ENCODE measurements at regions not wholly inside any gene's neighbourhood (a gene's known extent, or its start where the extent isn't known, plus 50 kb on each side); places are given as distances from the start of the nearest gene placed in this dataset.

- Histone ChIP-seq H3K27me3 (no peaks in the 10 kb centered on the region), H3K4me1 (no peaks in the 10 kb centered on the region), H3K9me3 (no peaks in the 10 kb centered on the region), H3K36me3 (no peaks in the 10 kb centered on the region), H3K4me3 (ENCODE audit: low read depth, low read length) (no peak overlapping the region)
- TF ChIP-seq, protein P1, sequence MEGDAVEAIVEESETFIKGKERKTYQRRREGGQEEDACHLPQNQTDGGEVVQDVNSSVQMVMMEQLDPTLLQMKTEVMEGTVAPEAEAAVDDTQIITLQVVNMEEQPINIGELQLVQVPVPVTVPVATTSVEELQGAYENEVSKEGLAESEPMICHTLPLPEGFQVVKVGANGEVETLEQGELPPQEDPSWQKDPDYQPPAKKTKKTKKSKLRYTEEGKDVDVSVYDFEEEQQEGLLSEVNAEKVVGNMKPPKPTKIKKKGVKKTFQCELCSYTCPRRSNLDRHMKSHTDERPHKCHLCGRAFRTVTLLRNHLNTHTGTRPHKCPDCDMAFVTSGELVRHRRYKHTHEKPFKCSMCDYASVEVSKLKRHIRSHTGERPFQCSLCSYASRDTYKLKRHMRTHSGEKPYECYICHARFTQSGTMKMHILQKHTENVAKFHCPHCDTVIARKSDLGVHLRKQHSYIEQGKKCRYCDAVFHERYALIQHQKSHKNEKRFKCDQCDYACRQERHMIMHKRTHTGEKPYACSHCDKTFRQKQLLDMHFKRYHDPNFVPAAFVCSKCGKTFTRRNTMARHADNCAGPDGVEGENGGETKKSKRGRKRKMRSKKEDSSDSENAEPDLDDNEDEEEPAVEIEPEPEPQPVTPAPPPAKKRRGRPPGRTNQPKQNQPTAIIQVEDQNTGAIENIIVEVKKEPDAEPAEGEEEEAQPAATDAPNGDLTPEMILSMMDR (IDR thresholded peaks at IDR 0.05; ENCODE audit: low read depth, low read length), result no peak
- DNase-seq, result no peak
These were observed 127.0 kb downstream of the INHBB start for GRCh38 chr2:120472891-120473309.

GRCh38 chr2:120473522-120474271 is 127.8 kb downstream of the INHBB start:
- no peaks in the 10 kb centered on the region for H3K27me3 ChIP-seq
- TF ChIP-seq, protein P1 (IDR thresholded peaks at IDR 0.05; ENCODE audit: low read depth, low read length), result no peak
- H3K4me1 ChIP-seq, result no peaks in the 10 kb centered on the region

DNA sequence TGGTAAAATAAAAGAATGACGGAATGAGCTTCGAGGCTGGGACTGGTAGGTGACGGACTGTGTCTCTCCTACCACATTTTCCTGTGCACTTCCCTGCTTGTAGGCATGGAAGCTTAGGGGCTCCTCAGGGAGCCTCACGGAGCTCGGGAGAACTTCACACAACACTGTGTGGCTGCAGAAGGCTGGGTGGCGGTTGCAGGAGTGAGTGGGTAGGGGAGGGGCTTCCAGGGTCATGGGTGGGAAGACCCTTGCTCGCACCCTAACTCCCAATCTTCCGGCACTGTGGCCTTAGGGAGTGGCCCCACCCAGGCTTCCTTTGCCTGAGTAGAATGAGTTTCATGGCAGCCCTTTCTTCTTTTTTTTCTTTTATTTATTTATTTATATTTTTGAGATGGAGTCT is 128.6 kb downstream of the INHBB start:
- DNase-seq, result no peak
- H3K4me1 ChIP-seq, result no peaks in the 10 kb centered on the region
- TF ChIP-seq, protein P1 (IDR thresholded peaks at IDR 0.05; ENCODE audit: low read depth, low read length), result no peak
- no peaks in the 10 kb centered on the region for H3K27me3 ChIP-seq
- no peaks in the 10 kb centered on the region for H3K9me3 ChIP-seq
- H3K36me3 ChIP-seq, result no peaks in the 10 kb centered on the region
- no peak overlapping the region for H3K4me3 ChIP-seq (ENCODE audit: low read depth, low read length)

More at GRCh38 chr2:120473522-120474271, 127.8 kb downstream of the INHBB start:
- no peak overlapping the region for H3K4me3 ChIP-seq (ENCODE audit: low read depth, low read length)
- H3K36me3 ChIP-seq, result no peaks in the 10 kb centered on the region
- no peak for DNase-seq
- no peaks in the 10 kb centered on the region for H3K9me3 ChIP-seq

DNA sequence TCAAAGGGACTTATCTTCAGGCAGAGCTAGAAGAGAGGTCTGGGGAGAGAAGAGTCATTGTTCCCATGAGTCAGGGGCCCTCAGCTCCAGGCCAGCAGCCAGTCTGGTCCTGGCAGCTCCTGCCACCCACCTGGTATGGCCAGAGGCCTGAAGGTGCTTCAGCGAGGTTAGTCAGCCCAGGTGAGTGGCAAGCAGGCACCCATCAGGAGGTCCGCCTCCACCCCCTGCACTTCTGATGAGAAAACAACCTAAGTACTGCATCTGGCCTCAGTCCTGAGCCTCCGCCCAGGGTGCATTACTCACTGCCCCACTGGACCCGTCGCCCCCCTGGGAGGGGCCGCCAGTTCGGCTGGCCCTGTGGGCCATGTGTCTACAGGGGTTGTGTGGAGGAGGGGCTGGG is 130.2 kb downstream of the INHBB start:
- no peaks in the 10 kb centered on the region for H3K36me3 ChIP-seq
- no peaks in the 10 kb centered on the region for H3K27me3 ChIP-seq
- H3K4me1 ChIP-seq, result no peaks in the 10 kb centered on the region
- DNase-seq, result no peak
- TF ChIP-seq, protein P1 (IDR thresholded peaks at IDR 0.05; ENCODE audit: low read depth, low read length), result no peak
- H3K4me3 ChIP-seq (ENCODE audit: low read depth, low read length), result no peak overlapping the region
- H3K9me3 ChIP-seq, result no peaks in the 10 kb centered on the region

DNA sequence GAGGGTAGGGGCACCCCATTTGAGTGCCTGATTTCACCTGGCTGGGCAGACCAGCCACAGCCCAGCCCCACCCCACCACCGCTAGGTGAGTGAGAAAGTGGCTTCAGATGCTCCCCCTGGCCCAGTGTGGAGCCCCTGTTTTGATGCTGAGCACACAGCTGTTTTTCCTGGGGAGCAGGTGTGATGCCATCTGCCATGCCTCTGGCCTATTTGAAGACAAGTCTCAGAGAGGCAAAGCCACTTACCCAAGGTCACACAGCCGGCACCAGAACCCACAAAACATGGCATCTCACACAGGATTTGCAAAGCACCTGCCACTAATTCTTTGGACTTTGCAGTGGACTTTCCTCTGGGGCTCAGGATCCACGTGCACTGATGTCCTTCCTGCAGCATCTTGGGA is 131.3 kb downstream of the INHBB start:
- no peaks in the 10 kb centered on the region for H3K9me3 ChIP-seq
- DNase-seq, result no peak
- no peaks in the 10 kb centered on the region for H3K36me3 ChIP-seq
- no peaks in the 10 kb centered on the region for H3K27me3 ChIP-seq
- H3K4me3 ChIP-seq (ENCODE audit: low read depth, low read length), result no peak overlapping the region
- TF ChIP-seq, protein P1 (IDR thresholded peaks at IDR 0.05; ENCODE audit: low read depth, low read length), result no peak
- H3K4me1 ChIP-seq, result no peaks in the 10 kb centered on the region

GRCh38 chr2:120477831-120478481 is 132.0 kb downstream of the INHBB start:
- H3K36me3 ChIP-seq, result no peaks in the 10 kb centered on the region
- TF ChIP-seq, protein P1 (IDR thresholded peaks at IDR 0.05; ENCODE audit: low read depth, low read length), result no peak
- H3K4me1 ChIP-seq, result no peaks in the 10 kb centered on the region
- no peaks in the 10 kb centered on the region for H3K27me3 ChIP-seq
- H3K4me3 ChIP-seq (ENCODE audit: low read depth, low read length), result no peak overlapping the region
- DNase-seq, result no peak
- H3K9me3 ChIP-seq, result no peaks in the 10 kb centered on the region
